ENCODE measurements at regions not wholly inside any gene's neighbourhood (a gene's known extent, or its start where the extent isn't known, plus 50 kb on each side); places are given as distances from the start of the nearest gene placed in this dataset.
A peak's percentile ranks its signal among the peaks of the same experiment; 100 is the strongest.

GRCh38 chr15:53875139-53875538, 103.1 kb upstream of the UNC13C start:
- peak in 1 of 2 experiments; percentile 39 for DNase-seq (ENCODE audit: low read depth in 1 of 2, low spot score in 1 of 2)
- no peak for TF ChIP-seq JUND (IDR thresholded peaks at IDR 0.05; ENCODE audit: low read depth)
- in situ Hi-C loops (cut with HindIII; ENCODE audit: low pct_unique_long_range_greater_than_20kb, low sequenced_read_pairs), result no loop called here

- no peak for DNase-seq (ENCODE audit: low read depth in 1 of 2, low spot score in 1 of 2)
- TF ChIP-seq JUND (IDR thresholded peaks at IDR 0.05; ENCODE audit: low read depth), result no peak
- in situ Hi-C loops (cut with HindIII; ENCODE audit: low pct_unique_long_range_greater_than_20kb, low sequenced_read_pairs), result no loop called here
Measured at GRCh38 chr15:53872410-53872809, 105.8 kb upstream of the UNC13C start.

GRCh38 chr15:53869806-53870073, 108.5 kb upstream of the UNC13C start:
- TF ChIP-seq JUND (IDR thresholded peaks at IDR 0.05; ENCODE audit: low read depth), result no peak
- DNase-seq (ENCODE audit: low read depth in 1 of 2, low spot score in 1 of 2), result no peak
- in situ Hi-C loops (cut with HindIII; ENCODE audit: low pct_unique_long_range_greater_than_20kb, low sequenced_read_pairs), result no loop called here

GRCh38 chr15:53869044-53869805, 109.0 kb upstream of the UNC13C start:
- DNase-seq (ENCODE audit: low read depth in 1 of 2, low spot score in 1 of 2), result peak in 1 of 2 experiments; percentile 13
- no peak for TF ChIP-seq JUND (IDR thresholded peaks at IDR 0.05; ENCODE audit: low read depth)
- in situ Hi-C loops (cut with HindIII; ENCODE audit: low pct_unique_long_range_greater_than_20kb, low sequenced_read_pairs), result no loop called here

GRCh38 chr15:53862386-53862785, 102.9 kb upstream of the WDR72 start:
- DNase-seq (ENCODE audit: low read depth in 1 of 2, low spot score in 1 of 2), result no peak
- no peak for TF ChIP-seq JUND (IDR thresholded peaks at IDR 0.05; ENCODE audit: low read depth)
- in situ Hi-C loops (cut with HindIII; ENCODE audit: low pct_unique_long_range_greater_than_20kb, low sequenced_read_pairs), result no loop called here

GRCh38 chr15:53861792-53862191, 102.3 kb upstream of the WDR72 start:
- DNase-seq (ENCODE audit: low read depth in 1 of 2, low spot score in 1 of 2), result no peak
- TF ChIP-seq JUND (IDR thresholded peaks at IDR 0.05; ENCODE audit: low read depth), result no peak
- in situ Hi-C loops (cut with HindIII; ENCODE audit: low pct_unique_long_range_greater_than_20kb, low sequenced_read_pairs), result no loop called here

- TF ChIP-seq JUND (IDR thresholded peaks at IDR 0.05; ENCODE audit: low read depth), result no peak
- in situ Hi-C loops (cut with HindIII; ENCODE audit: low pct_unique_long_range_greater_than_20kb, low sequenced_read_pairs), result no loop called here
- no peak for DNase-seq (ENCODE audit: low read depth in 1 of 2, low spot score in 1 of 2)
Measured at GRCh38 chr15:53851110-53851848, 91.8 kb upstream of the WDR72 start.

GRCh38 chr15:53847745-53848144, 88.3 kb upstream of the WDR72 start:
- no peak for TF ChIP-seq JUND (IDR thresholded peaks at IDR 0.05; ENCODE audit: low read depth)
- DNase-seq (ENCODE audit: low read depth in 1 of 2, low spot score in 1 of 2), result no peak
- in situ Hi-C loops (cut with HindIII; ENCODE audit: low pct_unique_long_range_greater_than_20kb, low sequenced_read_pairs), result no loop called here

- TF ChIP-seq JUND (IDR thresholded peaks at IDR 0.05; ENCODE audit: low read depth), result no peak
- in situ Hi-C loops (cut with HindIII; ENCODE audit: low pct_unique_long_range_greater_than_20kb, low sequenced_read_pairs), result no loop called here
- DNase-seq (ENCODE audit: low read depth in 1 of 2, low spot score in 1 of 2), result no peak
Measured at GRCh38 chr15:53844634-53845033, 85.2 kb upstream of the WDR72 start.

GRCh38 chr15:53843869-53844569, 84.6 kb upstream of the WDR72 start:
- TF ChIP-seq JUND (IDR thresholded peaks at IDR 0.05; ENCODE audit: low read depth), result no peak
- in situ Hi-C loops (cut with HindIII; ENCODE audit: low pct_unique_long_range_greater_than_20kb, low sequenced_read_pairs), result no loop called here
- DNase-seq (ENCODE audit: low read depth in 1 of 2, low spot score in 1 of 2), result no peak

- no peak for DNase-seq (ENCODE audit: low read depth in 1 of 2, low spot score in 1 of 2)
- TF ChIP-seq JUND (IDR thresholded peaks at IDR 0.05; ENCODE audit: low read depth), result no peak
- in situ Hi-C loops (cut with HindIII; ENCODE audit: low pct_unique_long_range_greater_than_20kb, low sequenced_read_pairs), result no loop called here
Measured at GRCh38 chr15:53843166-53843565, 83.7 kb upstream of the WDR72 start.

GRCh38 chr15:53841651-53842050, 82.2 kb upstream of the WDR72 start:
- DNase-seq (ENCODE audit: low read depth in 1 of 2, low spot score in 1 of 2), result no peak
- in situ Hi-C loops (cut with HindIII; ENCODE audit: low pct_unique_long_range_greater_than_20kb, low sequenced_read_pairs), result no loop called here

GRCh38 chr15:53840681-53841080, 81.2 kb upstream of the WDR72 start:
- in situ Hi-C loops (cut with HindIII; ENCODE audit: low pct_unique_long_range_greater_than_20kb, low sequenced_read_pairs), result no loop called here

More at GRCh38 chr15:53841651-53842050, 82.2 kb upstream of the WDR72 start:
- no peak for TF ChIP-seq JUND (IDR thresholded peaks at IDR 0.05; ENCODE audit: low read depth)

More at GRCh38 chr15:53840681-53841080, 81.2 kb upstream of the WDR72 start:
- DNase-seq (ENCODE audit: low read depth in 1 of 2, low spot score in 1 of 2), result no peak
- TF ChIP-seq JUND (IDR thresholded peaks at IDR 0.05; ENCODE audit: low read depth), result no peak

Measured in T47D (cell line).